K562 (cell line): ENCODE measurements at regions not wholly inside any gene's neighbourhood (a gene's known extent, or its start where the extent isn't known, plus 50 kb on each side); places are given as distances from the start of the nearest gene placed in this dataset.

Experiments
- ATAC-seq: fragments of 200-7000 bp; cut with Tn5 transposase; 3 replicates; pipeline ENCODE4 v1.9.1; 2020; ENCODE audit warnings: moderate library complexity
- BruUV-seq: library from RNA; stranded (reverse); fragments of 400-500 nt; replicated peaks from 2 replicates; lab custom pipeline; 2021; lab: Mats Ljungman, UMichigan
- CTCF ChIA-PET: fragments of 300-600 bp; formaldehyde crosslinking; extraction: SDS; loops from one replicate; lab custom pipeline; 2021; ENCODE audit warnings: low intra/inter-chr PET ratio; lab: Yijun Ruan, JAX
- POLR2A ChIA-PET: fragments of 300-600, 350-650 bp; sonication (Branson Sonifier 250); formaldehyde crosslinking; extraction: SDS; loops from one replicate; lab custom pipeline; 2021; ENCODE audit warnings: antibody characterized with exemption, inconsistent platforms; lab: Yijun Ruan, JAX
- DNase-seq, 4 experiments: peaks; one replicate each; pipeline versions ENCODE4 v3.0.0 to v3.0.0-alpha.2; 2011 to 2018; ENCODE audit warnings: low spot score in 3 of 4, mixed read lengths in 3 of 4; ENCODE audit errors: extremely low read depth in 1 of 4
- FAIRE-seq: peaks from 2 replicates; lab custom pipeline; 2011; peaks lifted over from hg19 to GRCh38; lab: Jason Lieb, UNC
- H2AFZ ChIP-seq: 2 replicates; pipeline ENCODE4 v1.6.0; 2011; ENCODE audit warnings: low read depth, low read length, control low read depth, inconsistent platforms
- H3K27ac ChIP-seq: fragments of 200-600 bp; 3 replicates; pipeline ENCODE4 v1.8.0; 2011; ENCODE audit warnings: low read depth, mild to moderate bottlenecking, control low read depth, inconsistent platforms, low read length, moderate library complexity, mixed read lengths; ENCODE audit errors: extremely low read depth
- H3K27me3 ChIP-seq, 2 experiments: fragments of 300-600 bp in 1 of 2; 2 replicates in 1 of 2; 3 replicates in 1 of 2; pipeline versions ENCODE4 v1.6.0 to v1.8.0; 2011; ENCODE audit warnings: inconsistent platforms in 2 of 2, low read length in 2 of 2, mild to moderate bottlenecking in 1 of 2, mixed read lengths in 1 of 2, moderate library complexity in 1 of 2; ENCODE audit not compliant: control insufficient read depth in 2 of 2, insufficient read depth in 2 of 2
- H3K36me3 ChIP-seq: fragments of 300-600 bp; 3 replicates; pipeline ENCODE4 v1.8.0; 2011; ENCODE audit warnings: mild to moderate bottlenecking, low read length, inconsistent platforms; ENCODE audit not compliant: control insufficient read depth, insufficient read depth
- H3K4me1 ChIP-seq, 2 experiments: fragments of 200-600 bp in 1 of 2; replicated peaks in 1 of 2; 2 replicates in 1 of 2; 3 replicates in 1 of 2; pipeline versions ENCODE4 v1.5.1 to v1.8.0; 2011; ENCODE audit warnings: inconsistent platforms in 2 of 2, low read length in 2 of 2, mild to moderate bottlenecking in 1 of 2, mixed read lengths in 1 of 2, moderate library complexity in 1 of 2; ENCODE audit not compliant: control insufficient read depth in 2 of 2, insufficient read depth in 2 of 2
- H3K4me2 ChIP-seq: 2 replicates; pipeline ENCODE4 v1.6.1; 2011; ENCODE audit warnings: low read length, control low read depth, inconsistent platforms, mixed read lengths; ENCODE audit not compliant: insufficient read depth
- H3K4me3 ChIP-seq: fragments of 200-600 bp; sonication (generic), shearing (Covaris generic); 2 replicates; pipeline ENCODE4 v1.5.1; 2016; ENCODE audit warnings: control low read depth, inconsistent platforms
- H3K79me2 ChIP-seq: fragments of 200-600 bp; 3 replicates; pipeline ENCODE4 v1.8.0; 2011; ENCODE audit warnings: low read length, inconsistent platforms; ENCODE audit not compliant: control insufficient read depth, insufficient read depth
- H3K9ac ChIP-seq, 2 experiments: 2 replicates each; pipeline versions ENCODE4 v1.6.0 to v1.6.1; 2011; ENCODE audit warnings: low read depth in 2 of 2, low read length in 2 of 2, control low read depth in 1 of 2, inconsistent platforms in 1 of 2, mild to moderate bottlenecking in 1 of 2, mixed read lengths in 1 of 2; ENCODE audit not compliant: insufficient read depth in 1 of 2
- H3K9me1 ChIP-seq: one replicate; pipeline ENCODE4 v1.6.0; 2011; ENCODE audit warnings: inconsistent platforms, mild to moderate bottlenecking, low read length, moderate library complexity; ENCODE audit not compliant: control insufficient read depth, insufficient read depth
- H3K9me3 ChIP-seq: replicated peaks from 2 replicates; pipeline ENCODE4 v1.5.1; 2011; ENCODE audit warnings: low read depth, low read length, inconsistent platforms; ENCODE audit not compliant: control insufficient read depth, insufficient read depth
- H4K20me1 ChIP-seq: replicated peaks from 2 replicates; pipeline ENCODE4 v1.6.1; 2011; ENCODE audit warnings: low read length, inconsistent platforms, mixed read lengths; ENCODE audit not compliant: control insufficient read depth, insufficient read depth
- GABPA ChIP-seq: fragments of 200-800 bp; sonication (Bioruptor generic); conservative IDR thresholded peaks from 2 replicates; pipeline ENCODE4 v1.6.1; 2016; ENCODE audit warnings: low read depth, missing genetic modification characterization, missing compliant biosample characterization
- MCM7 ChIP-seq, 2 experiments: fragments of 450-650 bp; IDR thresholded peaks; 2 replicates each; pipeline ENCODE4 v1.6.1; 2016 to 2018
- MNT ChIP-seq, 2 experiments: fragments of 450-650 bp; conservative IDR thresholded peaks; 2 replicates each; pipeline ENCODE4 v1.6.1; 2017; ENCODE audit warnings: mild to moderate bottlenecking in 2 of 2, moderate library complexity in 2 of 2
- RAD21 ChIP-seq, 2 experiments: fragments of 250-450 bp in 1 of 2; fragments of 450-650 bp in 1 of 2; sonication (Bioruptor Pico) in 1 of 2; formaldehyde crosslinking in 1 of 2; IDR thresholded peaks in 1 of 2; conservative IDR thresholded peaks in 1 of 2; 2 replicates each; pipeline versions ENCODE4 v1.4.0 to v1.8.0; 2020 to 2022; ENCODE audit warnings: mild to moderate bottlenecking in 2 of 2, moderate library complexity in 1 of 2
- RNF2 ChIP-seq: sonication (generic); IDR thresholded peaks from 2 replicates; pipeline ENCODE4 v1.6.1; 2016
- SP2 ChIP-seq: IDR thresholded peaks from 2 replicates; pipeline ENCODE4 v1.6.1; 2011; ENCODE audit warnings: mild to moderate bottlenecking, low read depth, low read length, moderate library complexity; ENCODE audit not compliant: poor library complexity, severe bottlenecking; ENCODE audit errors: extremely low read depth
- TSHZ1 ChIP-seq: fragments of 250-450 bp; sonication (Bioruptor Pico); IDR thresholded peaks from 2 replicates; pipeline ENCODE4 v1.4.0; 2020; ENCODE audit warnings: mild to moderate bottlenecking, moderate library complexity
- ZC3H11A ChIP-seq: IDR thresholded peaks from 2 replicates; pipeline ENCODE4 v1.6.1; 2012; ENCODE audit warnings: low read depth, low read length, improper control_type of control experiment
- ZNF584 ChIP-seq: fragments of 200-800 bp; sonication (Bioruptor generic); IDR thresholded peaks from 2 replicates; pipeline ENCODE4 v1.6.1; 2016; ENCODE audit warnings: low read depth, mild to moderate bottlenecking, missing genetic modification characterization, missing compliant biosample characterization
- ZNF780A ChIP-seq: fragments of 250-450 bp; sonication (Bioruptor Pico); IDR thresholded peaks from 2 replicates; pipeline ENCODE4 v1.5.0; 2021; ENCODE audit warnings: mild to moderate bottlenecking
- WGBS: fragments of 100-300 bp; shearing (Covaris generic); methylation state at CpG from one replicate; pipeline ENCODE4 v1.1.6; 2016; ENCODE audit warnings: low coverage, mixed read lengths; ENCODE audit not compliant: insufficient coverage; ENCODE audit errors: missing lambda C conversion rate; 5-methylcytosine and 5-hydroxymethylcytosine counted together
- in situ Hi-C: fragments of 300-500 bp; cut with MboI; formaldehyde crosslinking; loops from 4 replicates; pipeline ENCODE4 v1.15.0; 2018; ENCODE audit warnings: inconsistent platforms, mixed read lengths
- intact Hi-C: fragments of 100-400 bp; cut with micrococcal nuclease; formaldehyde crosslinking; loops from 2 replicates; pipeline ENCODE4 v1.14.2; 2022
- TF ChIP-seq, protein P1 (sequence below): fragments of 450-650 bp; conservative IDR thresholded peaks from 2 replicates; pipeline ENCODE4 v1.6.1; 2016; ENCODE audit warnings: missing genetic modification characterization, low read depth, mild to moderate bottlenecking, missing compliant biosample characterization, moderate library complexity
- TF ChIP-seq, protein P2 (sequence below): fragments of 450-650 bp; formaldehyde crosslinking; IDR thresholded peaks from 2 replicates; pipeline ENCODE4 v1.4.0; 2020; ENCODE audit warnings: mild to moderate bottlenecking
- TF ChIP-seq, protein P3 (sequence below): IDR thresholded peaks from 2 replicates; pipeline ENCODE4 v1.6.1; 2014; ENCODE audit warnings: antibody characterized with exemption

GRCh38 chr6:144576871-144577270 is 291.7 kb downstream of the UTRN start:
- Histone ChIP-seq H3K4me3 (no peak overlapping the region), H3K27me3 (no peaks in the 10 kb centered on the region), H3K9ac (no peak overlapping the region), H2AFZ (peak overlapping the region; percentile 36; the same call in 1 of the 2 replicates), H3K9me1 (no peaks in the 10 kb centered on the region), H3K79me2 (no peaks in the 10 kb centered on the region), H3K27ac (no peak overlapping the region), H4K20me1 (no peaks in the 10 kb centered on the region), H3K9me3 (no peaks in the 10 kb centered on the region), H3K36me3 (no peaks in the 10 kb centered on the region), H3K4me1 (no peaks in the 10 kb centered on the region), H3K4me2 (no peak overlapping the region)
- no peak for TF ChIP-seq TSHZ1 (CRISPR knock-in tag)
- TF ChIP-seq, protein P1, sequence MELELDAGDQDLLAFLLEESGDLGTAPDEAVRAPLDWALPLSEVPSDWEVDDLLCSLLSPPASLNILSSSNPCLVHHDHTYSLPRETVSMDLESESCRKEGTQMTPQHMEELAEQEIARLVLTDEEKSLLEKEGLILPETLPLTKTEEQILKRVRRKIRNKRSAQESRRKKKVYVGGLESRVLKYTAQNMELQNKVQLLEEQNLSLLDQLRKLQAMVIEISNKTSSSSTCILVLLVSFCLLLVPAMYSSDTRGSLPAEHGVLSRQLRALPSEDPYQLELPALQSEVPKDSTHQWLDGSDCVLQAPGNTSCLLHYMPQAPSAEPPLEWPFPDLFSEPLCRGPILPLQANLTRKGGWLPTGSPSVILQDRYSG (tag) = no peak
- TF ChIP-seq ZNF584 (CRISPR knock-in tag) = no peak
- TF ChIP-seq RNF2 = no peak
- TF ChIP-seq, protein P2, sequence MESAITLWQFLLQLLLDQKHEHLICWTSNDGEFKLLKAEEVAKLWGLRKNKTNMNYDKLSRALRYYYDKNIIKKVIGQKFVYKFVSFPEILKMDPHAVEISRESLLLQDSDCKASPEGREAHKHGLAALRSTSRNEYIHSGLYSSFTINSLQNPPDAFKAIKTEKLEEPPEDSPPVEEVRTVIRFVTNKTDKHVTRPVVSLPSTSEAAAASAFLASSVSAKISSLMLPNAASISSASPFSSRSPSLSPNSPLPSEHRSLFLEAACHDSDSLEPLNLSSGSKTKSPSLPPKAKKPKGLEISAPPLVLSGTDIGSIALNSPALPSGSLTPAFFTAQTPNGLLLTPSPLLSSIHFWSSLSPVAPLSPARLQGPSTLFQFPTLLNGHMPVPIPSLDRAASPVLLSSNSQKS = no peak
- no peak for TF ChIP-seq MCM7 (IDR thresholded peaks at IDR 0.05)
- no peak for TF ChIP-seq RAD21 (CRISPR knock-in tag; conservative IDR thresholded peaks at IDR 0.05 in 1 of 2, IDR thresholded peaks at IDR 0.05 in 1 of 2)
- TF ChIP-seq ZC3H11A = no peak
- no peak for TF ChIP-seq SP2
- no peak for TF ChIP-seq GABPA (tag)
- TF ChIP-seq, protein P3, sequence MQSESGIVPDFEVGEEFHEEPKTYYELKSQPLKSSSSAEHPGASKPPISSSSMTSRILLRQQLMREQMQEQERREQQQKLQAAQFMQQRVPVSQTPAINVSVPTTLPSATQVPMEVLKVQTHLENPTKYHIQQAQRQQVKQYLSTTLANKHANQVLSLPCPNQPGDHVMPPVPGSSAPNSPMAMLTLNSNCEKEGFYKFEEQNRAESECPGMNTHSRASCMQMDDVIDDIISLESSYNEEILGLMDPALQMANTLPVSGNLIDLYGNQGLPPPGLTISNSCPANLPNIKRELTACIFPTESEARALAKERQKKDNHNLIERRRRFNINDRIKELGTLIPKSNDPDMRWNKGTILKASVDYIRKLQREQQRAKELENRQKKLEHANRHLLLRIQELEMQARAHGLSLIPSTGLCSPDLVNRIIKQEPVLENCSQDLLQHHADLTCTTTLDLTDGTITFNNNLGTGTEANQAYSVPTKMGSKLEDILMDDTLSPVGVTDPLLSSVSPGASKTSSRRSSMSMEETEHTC = no peak
- no peak for TF ChIP-seq MNT (conservative IDR thresholded peaks at IDR 0.05)
- TF ChIP-seq ZNF780A = no peak
- intact Hi-C loops (no loop called here), in situ Hi-C loops (loop anchor here (25.0 kb wide), 1 partner anchor 1060 kb away; no protein-coding TSS in a partner anchor)
- FAIRE-seq (no peak), DNase-seq (no peak), ATAC-seq (no peak)
- CTCF ChIA-PET = no interaction called here
- 53% methylated on average over 6 of the region's 6 CpGs for WGBS
- no TSS peak for BruUV-seq
- POLR2A ChIA-PET = no interaction called here
